IMR-90 (cell line): ENCODE measurements at regions not wholly inside any gene's neighbourhood (a gene's known extent, or its start where the extent isn't known, plus 50 kb on each side); places are given as distances from the start of the nearest gene placed in this dataset.

Experiments used
- ATAC-seq: fragments of 200-7000 bp; cut with Tn5 transposase; 2 replicates; pipeline ENCODE4 v1.9.1; 2020; ENCODE audit warnings: low read depth, mild to moderate bottlenecking, moderate library complexity
- BruUV-seq: library from RNA; stranded (reverse); fragments of 400-500 nt; replicated peaks from 2 replicates; lab custom pipeline; 2021; lab: Mats Ljungman, UMichigan
- CTCF ChIA-PET: fragments of 300-600 bp; formaldehyde crosslinking; extraction: SDS; loops from one replicate; lab custom pipeline; 2021; ENCODE audit warnings: antibody characterized with exemption; lab: Yijun Ruan, JAX
- POLR2A ChIA-PET: fragments of 300-600 bp; sonication (Branson Sonifier 250); formaldehyde crosslinking; loops from one replicate; lab custom pipeline; 2022; ENCODE audit warnings: antibody characterized with exemption; ENCODE audit not compliant: unreplicated experiment; lab: Charles Lee
- DNase-seq: peaks from one replicate; pipeline ENCODE4 v3.0.0; 2013
- H2AFZ ChIP-seq: replicated peaks from 2 replicates; pipeline ENCODE3; 2013; ENCODE audit warnings: low read length, mild to moderate bottlenecking; ENCODE audit not compliant: poor library complexity
- H2AK5ac ChIP-seq: 2 replicates; pipeline ENCODE4 v1.6.1; 2013; ENCODE audit warnings: low read depth, low read length, inconsistent platforms
- H2AK9ac ChIP-seq: replicated peaks from 2 replicates; pipeline ENCODE3; 2013; ENCODE audit warnings: mild to moderate bottlenecking, low read depth, low read length, moderate library complexity; ENCODE audit not compliant: poor library complexity
- H2BK120ac ChIP-seq: 2 replicates; pipeline ENCODE4 v1.6.1; 2013; ENCODE audit warnings: low read depth, low read length, inconsistent platforms
- H2BK15ac ChIP-seq: 3 replicates; pipeline ENCODE4 v1.6.1; 2013; ENCODE audit warnings: low read depth, low read length, inconsistent platforms
- H2BK20ac ChIP-seq: 2 replicates; pipeline ENCODE4 v1.6.1; 2013; ENCODE audit warnings: low read depth, mild to moderate bottlenecking, inconsistent platforms, low read length, moderate library complexity
- H2BK5ac ChIP-seq: 2 replicates; pipeline ENCODE4 v1.6.1; 2013; ENCODE audit warnings: mild to moderate bottlenecking, low read depth, low read length, inconsistent platforms; ENCODE audit not compliant: poor library complexity, severe bottlenecking
- H3K14ac ChIP-seq: replicated peaks from 2 replicates; pipeline ENCODE4 v1.6.1; 2013; ENCODE audit warnings: low read depth, low read length, inconsistent platforms
- H3K18ac ChIP-seq: 2 replicates; pipeline ENCODE4 v1.6.1; 2013; ENCODE audit warnings: low read depth, low read length, control low read depth
- H3K23ac ChIP-seq: 2 replicates; pipeline ENCODE4 v1.6.1; 2013; ENCODE audit warnings: low read depth, low read length, inconsistent platforms
- H3K27ac ChIP-seq: 2 replicates; pipeline ENCODE4 v1.5.1; 2013; ENCODE audit warnings: mild to moderate bottlenecking, control low read depth, low read length; ENCODE audit not compliant: insufficient read depth
- H3K27me3 ChIP-seq: 2 replicates; pipeline ENCODE4 v1.6.1; 2013; ENCODE audit warnings: low read length; ENCODE audit not compliant: control insufficient read depth, insufficient read depth
- H3K36me3 ChIP-seq: 2 replicates; pipeline ENCODE4 v1.6.1; 2013; ENCODE audit warnings: low read length, mixed read lengths; ENCODE audit not compliant: control insufficient read depth, insufficient read depth
- H3K4ac ChIP-seq: 2 replicates; pipeline ENCODE4 v1.6.1; 2013; ENCODE audit warnings: low read depth, low read length, inconsistent platforms
- H3K4me1 ChIP-seq: 2 replicates; pipeline ENCODE4 v1.6.1; 2013; ENCODE audit warnings: low read length, mixed read lengths; ENCODE audit not compliant: control insufficient read depth, insufficient read depth
- H3K4me2 ChIP-seq: 2 replicates; pipeline ENCODE4 v1.6.1; 2013; ENCODE audit warnings: low read depth, mild to moderate bottlenecking, control low read depth, low read length, moderate library complexity
- H3K4me3 ChIP-seq: 2 replicates; pipeline ENCODE4 v1.5.1; 2013; ENCODE audit warnings: low read depth, mild to moderate bottlenecking, control low read depth, low read length, moderate library complexity; ENCODE audit not compliant: insufficient read depth
- H3K56ac ChIP-seq: 2 replicates; pipeline ENCODE4 v1.6.1; 2013; ENCODE audit warnings: low read length, inconsistent platforms; ENCODE audit not compliant: insufficient read depth; ENCODE audit errors: extremely low read depth
- H3K79me1 ChIP-seq, 2 experiments: 2 replicates each; pipeline ENCODE4 v1.6.1; 2013; ENCODE audit warnings: low read length in 2 of 2, inconsistent platforms in 1 of 2, low read depth in 1 of 2
- H3K9ac ChIP-seq: 2 replicates; pipeline ENCODE4 v1.6.1; 2013; ENCODE audit warnings: low read depth, low read length, control low read depth
- H3K9me1 ChIP-seq: 2 replicates; pipeline ENCODE4 v1.6.1; 2013; ENCODE audit warnings: low read length, inconsistent platforms; ENCODE audit not compliant: insufficient read depth
- H3K9me3 ChIP-seq: 2 replicates; pipeline ENCODE4 v1.6.1; 2013; ENCODE audit warnings: low read length; ENCODE audit not compliant: control insufficient read depth, insufficient read depth
- H4K20me1 ChIP-seq: 2 replicates; pipeline ENCODE4 v1.6.1; 2013; ENCODE audit warnings: low read length, inconsistent platforms; ENCODE audit not compliant: insufficient read depth
- H4K5ac ChIP-seq: 2 replicates; pipeline ENCODE4 v1.6.1; 2013; ENCODE audit warnings: mild to moderate bottlenecking, low read depth, low read length, control low read depth
- H4K8ac ChIP-seq, 2 experiments: 2 replicates each; pipeline ENCODE4 v1.6.1; 2013; ENCODE audit warnings: low read depth in 2 of 2, low read length in 2 of 2, control low read depth in 1 of 2, inconsistent platforms in 1 of 2
- H4K91ac ChIP-seq: 2 replicates; pipeline ENCODE4 v1.6.1; 2013; ENCODE audit warnings: low read depth, low read length, inconsistent platforms; ENCODE audit not compliant: insufficient read depth
- CEBPB ChIP-seq: IDR thresholded peaks from 2 replicates; pipeline ENCODE4 v1.6.1; 2012; ENCODE audit warnings: low read depth, low read length, improper control_type of control experiment
- FOS ChIP-seq: fragments of 150-350 bp; IDR thresholded peaks from 2 replicates; pipeline ENCODE4 v1.6.1; 2016; ENCODE audit warnings: low read depth, low read length
- MAFK ChIP-seq: IDR thresholded peaks from 2 replicates; pipeline ENCODE4 v1.6.1; 2012; ENCODE audit warnings: low read depth, low read length, improper control_type of control experiment
- NFE2L2 ChIP-seq: fragments of 150-350 bp; IDR thresholded peaks from 2 replicates; pipeline ENCODE4 v1.6.1; 2016; ENCODE audit warnings: low read depth, mild to moderate bottlenecking, low read length
- RCOR1 ChIP-seq: IDR thresholded peaks from 2 replicates; pipeline ENCODE4 v1.6.1; 2012; ENCODE audit warnings: mild to moderate bottlenecking, low read length, improper control_type of control experiment; ENCODE audit not compliant: insufficient replicate concordance
- USF2 ChIP-seq: fragments of 150-350 bp; IDR thresholded peaks from 2 replicates; pipeline ENCODE4 v1.6.1; 2017; ENCODE audit warnings: mild to moderate bottlenecking, antibody characterized with exemption, low read length, low read depth
- WGBS, 2 experiments: methylation state at CpG; one replicate each; pipeline versions ENCODE4 v1.1.5 to v1.1.7; 2013; ENCODE audit warnings: missing lambda C conversion rate in 2 of 2; ENCODE audit not compliant: insufficient read length in 1 of 2; ENCODE audit errors: extremely low coverage in 2 of 2; 5-methylcytosine and 5-hydroxymethylcytosine counted together
- dilution Hi-C: fragments of 300-500 bp; cut with HindIII; formaldehyde crosslinking; loops from one replicate; pipeline ENCODE4 v1.14.3; 2018; ENCODE audit warnings: low sequenced_read_pairs; ENCODE audit not compliant: unreplicated experiment
- in situ Hi-C: fragments of 300-500 bp; cut with MboI; formaldehyde crosslinking; loops from 3 replicates; pipeline ENCODE4 v1.14.3; 2019; ENCODE audit warnings: low sequenced_read_pairs, inconsistent platforms, mixed read lengths
- intact Hi-C: fragments of 100-400 bp; cut with micrococcal nuclease; formaldehyde crosslinking; loops from 2 replicates; pipeline ENCODE4 v1.10.0; 2022

- Histone ChIP-seq H3K27me3 (no peaks in the 10 kb centered on the region), H3K14ac (no peak overlapping the region), H3K36me3 (no peaks in the 10 kb centered on the region), H4K20me1 (no peaks in the 10 kb centered on the region), H4K8ac (no peak overlapping the region; a peak in 1 of 4 replicates), H2AFZ (no peak overlapping the region), H3K4ac (no peak overlapping the region), H3K4me2 (no peak overlapping the region), H3K4me1 (no peaks in the 10 kb centered on the region), H3K18ac (no peak overlapping the region), H3K9me3 (no peaks in the 10 kb centered on the region), H2BK15ac (no peak overlapping the region), H4K91ac (no peak overlapping the region), H3K56ac (no peak overlapping the region), H2AK5ac (no peak overlapping the region), H3K23ac (no peak overlapping the region), H3K27ac (no peak overlapping the region), H3K9me1 (no peaks in the 10 kb centered on the region), H3K4me3 (no peak overlapping the region), H3K79me1 (no peaks in the 10 kb centered on the region), H4K5ac (no peak overlapping the region), H2BK120ac (no peak overlapping the region), H2AK9ac (no peak overlapping the region), H2BK20ac (no peak overlapping the region), H2BK5ac (no peak overlapping the region), H3K9ac (no peak overlapping the region)
- peak; percentile 74 for DNase-seq
- ChIA-PET POLR2A (no interaction called here), CTCF (interaction anchor here (0.6 to 0.9 kb wide), 3 partner anchors 127 to 1118 kb away, joined by 3 read pairs; no protein-coding TSS in a partner anchor)
- WGBS, 2 experiments = 77% methylated on average over 2 of the region's 3 CpGs; no CpG with 5 or more reads in 1 of the 2 experiments
- intact Hi-C loops = no loop called here
- dilution Hi-C loops = no loop called here
- BruUV-seq = no TSS peak
- TF ChIP-seq USF2 (no peak), NFE2L2 (no peak), MAFK (no peak), RCOR1 (no peak), CEBPB (peak; percentile 85), FOS (no peak)
- peak; percentile 67 for ATAC-seq
- in situ Hi-C loops = no loop called here
These were observed 828.0 kb downstream of the SLC4A3 start for GRCh38 chr2:220455351-220455990.
